ENCODE measurements at regions not wholly inside any gene's neighbourhood (a gene's known extent, or its start where the extent isn't known, plus 50 kb on each side); places are given as distances from the start of the nearest gene placed in this dataset.

- no peaks in the 10 kb centered on the region for H3K27me3 ChIP-seq (ENCODE audit: control insufficient read depth, insufficient read depth, low read length, poor library complexity, severe bottlenecking)
- 89 to 91% methylated on average over 6 of the region's 6 CpGs for WGBS, 2 experiments
- no peaks in the 10 kb centered on the region for H3K9me3 ChIP-seq (ENCODE audit: control insufficient read depth, low read length)
- no peaks in the 10 kb centered on the region for H3K4me1 ChIP-seq (ENCODE audit: control insufficient read depth, insufficient read depth, low read length)
- H3K27ac ChIP-seq (ENCODE audit: insufficient read depth, low read depth, low read length, poor library complexity, severe bottlenecking): no peak overlapping the region
- no peak overlapping the region for H3K4me3 ChIP-seq (ENCODE audit: insufficient read depth, low read depth, low read length)
- no peaks in the 10 kb centered on the region for H3K36me3 ChIP-seq (ENCODE audit: control insufficient read depth, insufficient read depth, low read length)
These were observed 105.5 kb downstream of the GYPC start for GRCh38 chr2:126761256-126761980.

GRCh38 chr2:126761981-126762878 lies 106.3 kb downstream of the GYPC start:
- Histone ChIP-seq H3K4me1 (ENCODE audit: control insufficient read depth, insufficient read depth, low read length) (no peaks in the 10 kb centered on the region), H3K27ac (ENCODE audit: insufficient read depth, low read depth, low read length, poor library complexity, severe bottlenecking) (no peak overlapping the region), H3K9me3 (ENCODE audit: control insufficient read depth, low read length) (no peaks in the 10 kb centered on the region), H3K4me3 (ENCODE audit: insufficient read depth, low read depth, low read length) (no peak overlapping the region), H3K36me3 (ENCODE audit: control insufficient read depth, insufficient read depth, low read length) (no peaks in the 10 kb centered on the region), H3K27me3 (ENCODE audit: control insufficient read depth, insufficient read depth, low read length, poor library complexity, severe bottlenecking) (no peaks in the 10 kb centered on the region)
- WGBS, 2 experiments: 87 to 94% methylated on average over 4 of the region's 4 CpGs

- H3K36me3 ChIP-seq (ENCODE audit: control insufficient read depth, insufficient read depth, low read length): no peaks in the 10 kb centered on the region
- WGBS, 2 experiments: 76 to 100% methylated on average over 2 to 3 of the region's 3 CpGs
- no peak overlapping the region for H3K27ac ChIP-seq (ENCODE audit: insufficient read depth, low read depth, low read length, poor library complexity, severe bottlenecking)
- no peaks in the 10 kb centered on the region for H3K27me3 ChIP-seq (ENCODE audit: control insufficient read depth, insufficient read depth, low read length, poor library complexity, severe bottlenecking)
- H3K4me3 ChIP-seq (ENCODE audit: insufficient read depth, low read depth, low read length): no peak overlapping the region
- H3K9me3 ChIP-seq (ENCODE audit: control insufficient read depth, low read length): no peaks in the 10 kb centered on the region
- H3K4me1 ChIP-seq (ENCODE audit: control insufficient read depth, insufficient read depth, low read length): no peaks in the 10 kb centered on the region
These were observed 108.8 kb downstream of the GYPC start for GRCh38 chr2:126764686-126765265.

GRCh38 chr2:126765395-126765794 lies 109.4 kb downstream of the GYPC start:
- no peak overlapping the region for H3K27ac ChIP-seq (ENCODE audit: insufficient read depth, low read depth, low read length, poor library complexity, severe bottlenecking)
- no peaks in the 10 kb centered on the region for H3K36me3 ChIP-seq (ENCODE audit: control insufficient read depth, insufficient read depth, low read length)
- no peaks in the 10 kb centered on the region for H3K4me1 ChIP-seq (ENCODE audit: control insufficient read depth, insufficient read depth, low read length)
- H3K9me3 ChIP-seq (ENCODE audit: control insufficient read depth, low read length): no peaks in the 10 kb centered on the region
- 88 to 96% methylated on average over 3 of the region's 3 CpGs for WGBS, 2 experiments
- H3K4me3 ChIP-seq (ENCODE audit: insufficient read depth, low read depth, low read length): no peak overlapping the region
- no peaks in the 10 kb centered on the region for H3K27me3 ChIP-seq (ENCODE audit: control insufficient read depth, insufficient read depth, low read length, poor library complexity, severe bottlenecking)

- H3K36me3 ChIP-seq (ENCODE audit: control insufficient read depth, insufficient read depth, low read length): no peaks in the 10 kb centered on the region
- no peak overlapping the region for H3K4me3 ChIP-seq (ENCODE audit: insufficient read depth, low read depth, low read length)
- H3K9me3 ChIP-seq (ENCODE audit: control insufficient read depth, low read length): no peaks in the 10 kb centered on the region
- H3K27me3 ChIP-seq (ENCODE audit: control insufficient read depth, insufficient read depth, low read length, poor library complexity, severe bottlenecking): no peaks in the 10 kb centered on the region
- no peak overlapping the region for H3K27ac ChIP-seq (ENCODE audit: insufficient read depth, low read depth, low read length, poor library complexity, severe bottlenecking)
- WGBS, 2 experiments: 92 to 97% methylated on average over 6 to 7 of the region's 7 CpGs
- H3K4me1 ChIP-seq (ENCODE audit: control insufficient read depth, insufficient read depth, low read length): no peaks in the 10 kb centered on the region
These were observed 110.5 kb downstream of the GYPC start for GRCh38 chr2:126766295-126766968.

GRCh38 chr2:126766969-126767296 lies 111.0 kb downstream of the GYPC start:
- no peak overlapping the region for H3K4me3 ChIP-seq (ENCODE audit: insufficient read depth, low read depth, low read length)
- 94% methylated on average over 7 of the region's 7 CpGs for WGBS, 2 experiments

GRCh38 chr2:126769118-126769517 lies 113.2 kb downstream of the GYPC start:
- H3K36me3 ChIP-seq (ENCODE audit: control insufficient read depth, insufficient read depth, low read length): no peaks in the 10 kb centered on the region
- no peaks in the 10 kb centered on the region for H3K27me3 ChIP-seq (ENCODE audit: control insufficient read depth, insufficient read depth, low read length, poor library complexity, severe bottlenecking)
- H3K27ac ChIP-seq (ENCODE audit: insufficient read depth, low read depth, low read length, poor library complexity, severe bottlenecking): no peak overlapping the region
- 92 to 94% methylated on average over 3 of the region's 3 CpGs for WGBS, 2 experiments
- no peak overlapping the region for H3K4me3 ChIP-seq (ENCODE audit: insufficient read depth, low read depth, low read length)
- no peaks in the 10 kb centered on the region for H3K9me3 ChIP-seq (ENCODE audit: control insufficient read depth, low read length)
- no peaks in the 10 kb centered on the region for H3K4me1 ChIP-seq (ENCODE audit: control insufficient read depth, insufficient read depth, low read length)

More at GRCh38 chr2:126766969-126767296, 111.0 kb downstream of the GYPC start:
- Histone ChIP-seq H3K36me3 (ENCODE audit: control insufficient read depth, insufficient read depth, low read length) (no peaks in the 10 kb centered on the region), H3K27me3 (ENCODE audit: control insufficient read depth, insufficient read depth, low read length, poor library complexity, severe bottlenecking) (no peaks in the 10 kb centered on the region), H3K27ac (ENCODE audit: insufficient read depth, low read depth, low read length, poor library complexity, severe bottlenecking) (no peak overlapping the region), H3K4me1 (ENCODE audit: control insufficient read depth, insufficient read depth, low read length) (no peaks in the 10 kb centered on the region), H3K9me3 (ENCODE audit: control insufficient read depth, low read length) (no peaks in the 10 kb centered on the region)

- Histone ChIP-seq H3K9me3 (ENCODE audit: control insufficient read depth, low read length) (no peaks in the 10 kb centered on the region), H3K27ac (ENCODE audit: insufficient read depth, low read depth, low read length, poor library complexity, severe bottlenecking) (no peak overlapping the region), H3K36me3 (ENCODE audit: control insufficient read depth, insufficient read depth, low read length) (no peaks in the 10 kb centered on the region), H3K4me1 (ENCODE audit: control insufficient read depth, insufficient read depth, low read length) (no peaks in the 10 kb centered on the region), H3K27me3 (ENCODE audit: control insufficient read depth, insufficient read depth, low read length, poor library complexity, severe bottlenecking) (no peaks in the 10 kb centered on the region), H3K4me3 (ENCODE audit: insufficient read depth, low read depth, low read length) (no peak overlapping the region)
- WGBS, 2 experiments: 92 to 96% methylated on average over 2 of the region's 2 CpGs
These were observed 114.5 kb downstream of the GYPC start for GRCh38 chr2:126770466-126770865.

- H3K4me1 ChIP-seq (ENCODE audit: control insufficient read depth, insufficient read depth, low read length): no peaks in the 10 kb centered on the region
- 92 to 94% methylated on average over 6 of the region's 6 CpGs for WGBS, 2 experiments
- no peak overlapping the region for H3K4me3 ChIP-seq (ENCODE audit: insufficient read depth, low read depth, low read length)
- no peak overlapping the region for H3K27ac ChIP-seq (ENCODE audit: insufficient read depth, low read depth, low read length, poor library complexity, severe bottlenecking)
- H3K9me3 ChIP-seq (ENCODE audit: control insufficient read depth, low read length): no peaks in the 10 kb centered on the region
- H3K36me3 ChIP-seq (ENCODE audit: control insufficient read depth, insufficient read depth, low read length): no peaks in the 10 kb centered on the region
- H3K27me3 ChIP-seq (ENCODE audit: control insufficient read depth, insufficient read depth, low read length, poor library complexity, severe bottlenecking): peaks cover 3% of the 10 kb centered on the region
These were observed 115.1 kb downstream of the GYPC start for GRCh38 chr2:126771094-126771493.

Data from ectodermal cell (in vitro differentiated cells).